Activated CD4-positive, CD25-positive, alpha-beta regulatory T cell treated with anti-CD3 and anti-CD28 coated beads, Interleukin-2, amount 50 U/mL, for 24 hours (primary cell): ENCODE measurements at regions not wholly inside any gene's neighbourhood (a gene's known extent, or its start where the extent isn't known, plus 50 kb on each side); places are given as distances from the start of the nearest gene placed in this dataset.

ENCODE experiments used
- ATAC-seq, 2 donors: fragments of 150-1000 bp; cut with Tn5 transposase; one replicate each; pipeline ENCODE4 v1.10.0; 2021; ENCODE audit warnings: mild to moderate bottlenecking in 1 of 2, moderate library complexity in 1 of 2

DNA sequence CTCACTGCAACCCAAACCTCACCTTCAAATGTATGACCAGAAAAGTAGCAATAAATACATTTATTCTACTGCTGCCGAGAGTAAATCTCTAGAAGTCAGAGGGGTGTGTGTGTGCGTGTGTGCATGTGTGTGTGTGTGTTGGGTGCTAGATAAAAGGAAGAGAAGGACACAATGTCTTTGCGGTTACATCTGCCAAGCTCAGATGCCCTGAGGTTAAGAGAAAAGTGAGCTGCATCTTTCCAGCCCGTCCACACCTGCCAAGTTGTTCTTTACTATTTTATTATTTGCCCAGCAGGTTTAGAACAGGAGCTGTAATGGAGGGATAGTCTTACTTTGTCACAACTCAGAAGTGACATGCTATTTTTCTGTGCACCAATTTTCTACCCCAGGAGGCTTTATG lies 54.5 kb upstream of the ANKFN1 start:
- no peak for ATAC-seq

DNA sequence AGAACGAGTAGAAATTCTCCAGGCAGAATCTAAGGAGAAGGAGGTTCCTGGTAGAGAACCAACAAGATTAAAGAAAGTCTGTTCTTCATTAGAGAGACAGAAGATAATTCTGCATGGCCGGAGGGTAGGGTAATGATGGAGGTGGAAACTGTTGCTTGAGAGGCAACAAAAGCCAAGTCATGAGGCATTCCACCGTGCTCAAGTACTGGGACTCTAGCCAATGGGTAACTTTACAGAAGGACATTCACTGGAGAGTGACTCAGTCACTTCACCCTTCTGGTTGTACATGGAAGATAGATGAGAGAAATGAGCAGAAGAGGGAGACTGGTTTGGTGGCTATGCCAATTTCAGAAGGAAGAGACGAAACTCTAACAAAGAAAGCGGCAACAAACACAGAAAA lies 53.6 kb upstream of the ANKFN1 start:
- no peak for ATAC-seq
